ENCODE measurements at regions not wholly inside any gene's neighbourhood (a gene's known extent, or its start where the extent isn't known, plus 50 kb on each side); places are given as distances from the start of the nearest gene placed in this dataset.
"Not testable (repeated sequence)": the region's sequence is repeated elsewhere in the genome, so short reads cannot be mapped to it uniquely, and the experiment has no call there.

GRCh38 chrX:46185923-46186810 is 359.1 kb downstream of the ZNF674 start:
- Histone ChIP-seq H3K4me1 (ENCODE audit: control insufficient read depth in 1 of 2, insufficient read depth in 2 of 2, low read length in 2 of 2) (no peaks in the 10 kb centered on the region), H3K36me3 (ENCODE audit: control insufficient read depth in 1 of 2, insufficient read depth in 2 of 2, low read length in 2 of 2) (no peaks in the 10 kb centered on the region), H3K4me3 (ENCODE audit: low read depth in 1 of 2, low read length in 2 of 2) (no peak overlapping the region), H3K9ac (ENCODE audit: low read depth in 1 of 2, low read length in 2 of 2) (no peak overlapping the region), H3K9me3 (ENCODE audit: control insufficient read depth in 1 of 2, low read length in 2 of 2) (no peaks in the 10 kb centered on the region), H3K27me3 (ENCODE audit: control insufficient read depth in 1 of 2, insufficient read depth in 2 of 2, low read length in 2 of 2) (no peaks in the 10 kb centered on the region), H3K27ac (ENCODE audit: low read depth, low read length) (no peak overlapping the region)

- Histone ChIP-seq H3K27ac (ENCODE audit: low read depth, low read length) (no peak overlapping the region), H3K9ac (ENCODE audit: low read depth in 1 of 2, low read length in 2 of 2) (no peak overlapping the region), H3K4me1 (ENCODE audit: control insufficient read depth in 1 of 2, insufficient read depth in 2 of 2, low read length in 2 of 2) (peaks cover 0 to 6% of the 10 kb centered on the region in 2 donors), H3K9me3 (ENCODE audit: control insufficient read depth in 1 of 2, low read length in 2 of 2) (no peaks in the 10 kb centered on the region), H3K36me3 (ENCODE audit: control insufficient read depth in 1 of 2, insufficient read depth in 2 of 2, low read length in 2 of 2) (no peaks in the 10 kb centered on the region), H3K27me3 (ENCODE audit: control insufficient read depth in 1 of 2, insufficient read depth in 2 of 2, low read length in 2 of 2) (no peaks in the 10 kb centered on the region), H3K4me3 (ENCODE audit: low read depth in 1 of 2, low read length in 2 of 2) (no peak overlapping the region)
Measured at GRCh38 chrX:46184749-46185148, 360.5 kb downstream of the ZNF674 start.

- Histone ChIP-seq H3K36me3 (ENCODE audit: control insufficient read depth in 1 of 2, insufficient read depth in 2 of 2, low read length in 2 of 2) (no peaks in the 10 kb centered on the region), H3K27me3 (ENCODE audit: control insufficient read depth in 1 of 2, insufficient read depth in 2 of 2, low read length in 2 of 2) (no peaks in the 10 kb centered on the region), H3K4me1 (ENCODE audit: control insufficient read depth in 1 of 2, insufficient read depth in 2 of 2, low read length in 2 of 2) (peaks cover 0 to 6% of the 10 kb centered on the region in 2 donors), H3K27ac (ENCODE audit: low read depth, low read length) (no peak overlapping the region), H3K4me3 (ENCODE audit: low read depth in 1 of 2, low read length in 2 of 2) (no peak overlapping the region), H3K9ac (ENCODE audit: low read depth in 1 of 2, low read length in 2 of 2) (no peak overlapping the region), H3K9me3 (ENCODE audit: control insufficient read depth in 1 of 2, low read length in 2 of 2) (no peaks in the 10 kb centered on the region)
Measured at GRCh38 chrX:46180258-46180687, 364.9 kb downstream of the ZNF674 start.

- H3K4me3 ChIP-seq (ENCODE audit: low read depth in 1 of 2, low read length in 2 of 2) = no peak overlapping the region
- no peaks in the 10 kb centered on the region for H3K27me3 ChIP-seq (ENCODE audit: control insufficient read depth in 1 of 2, insufficient read depth in 2 of 2, low read length in 2 of 2)
- H3K9me3 ChIP-seq (ENCODE audit: control insufficient read depth in 1 of 2, low read length in 2 of 2) = no peaks in the 10 kb centered on the region
- H3K4me1 ChIP-seq (ENCODE audit: control insufficient read depth in 1 of 2, insufficient read depth in 2 of 2, low read length in 2 of 2) = peaks cover 0 to 6% of the 10 kb centered on the region in 2 donors
- H3K27ac ChIP-seq (ENCODE audit: low read depth, low read length) = no peak overlapping the region
- H3K9ac ChIP-seq (ENCODE audit: low read depth in 1 of 2, low read length in 2 of 2) = no peak overlapping the region
- no peaks in the 10 kb centered on the region for H3K36me3 ChIP-seq (ENCODE audit: control insufficient read depth in 1 of 2, insufficient read depth in 2 of 2, low read length in 2 of 2)
Measured at GRCh38 chrX:46179748-46180147, 365.5 kb downstream of the ZNF674 start.

GRCh38 chrX:46178763-46179162 is 366.5 kb downstream of the ZNF674 start:
- Histone ChIP-seq H3K9ac (ENCODE audit: low read depth in 1 of 2, low read length in 2 of 2) (no peak overlapping the region), H3K27ac (ENCODE audit: low read depth, low read length) (no peak overlapping the region), H3K4me3 (ENCODE audit: low read depth in 1 of 2, low read length in 2 of 2) (no peak overlapping the region), H3K4me1 (ENCODE audit: control insufficient read depth in 1 of 2, insufficient read depth in 2 of 2, low read length in 2 of 2) (peaks cover 0 to 6% of the 10 kb centered on the region in 2 donors), H3K36me3 (ENCODE audit: control insufficient read depth in 1 of 2, insufficient read depth in 2 of 2, low read length in 2 of 2) (no peaks in the 10 kb centered on the region), H3K9me3 (ENCODE audit: control insufficient read depth in 1 of 2, low read length in 2 of 2) (no peaks in the 10 kb centered on the region), H3K27me3 (ENCODE audit: control insufficient read depth in 1 of 2, insufficient read depth in 2 of 2, low read length in 2 of 2) (no peaks in the 10 kb centered on the region)

- no peaks in the 10 kb centered on the region for H3K9me3 ChIP-seq (ENCODE audit: control insufficient read depth in 1 of 2, low read length in 2 of 2)
- no peaks in the 10 kb centered on the region for H3K4me1 ChIP-seq (ENCODE audit: control insufficient read depth in 1 of 2, insufficient read depth in 2 of 2, low read length in 2 of 2)
- H3K9ac ChIP-seq (ENCODE audit: low read depth in 1 of 2, low read length in 2 of 2) = no peak overlapping the region
- no peaks in the 10 kb centered on the region for H3K36me3 ChIP-seq (ENCODE audit: control insufficient read depth in 1 of 2, insufficient read depth in 2 of 2, low read length in 2 of 2)
- H3K4me3 ChIP-seq (ENCODE audit: low read depth in 1 of 2, low read length in 2 of 2) = no peak overlapping the region
- no peak overlapping the region for H3K27ac ChIP-seq (ENCODE audit: low read depth, low read length)
- no peaks in the 10 kb centered on the region for H3K27me3 ChIP-seq (ENCODE audit: control insufficient read depth in 1 of 2, insufficient read depth in 2 of 2, low read length in 2 of 2)
Measured at GRCh38 chrX:46173159-46173558, 372.1 kb downstream of the ZNF674 start.

GRCh38 chrX:46171457-46171856 is 373.8 kb downstream of the ZNF674 start:
- not testable (repeated sequence) for H3K36me3 ChIP-seq (ENCODE audit: control insufficient read depth in 1 of 2, insufficient read depth in 2 of 2, low read length in 2 of 2); H3K27me3 ChIP-seq (ENCODE audit: control insufficient read depth in 1 of 2, insufficient read depth in 2 of 2, low read length in 2 of 2); H3K9me3 ChIP-seq (ENCODE audit: control insufficient read depth in 1 of 2, low read length in 2 of 2); H3K4me1 ChIP-seq (ENCODE audit: control insufficient read depth in 1 of 2, insufficient read depth in 2 of 2, low read length in 2 of 2); H3K27ac ChIP-seq (ENCODE audit: low read depth, low read length); H3K4me3 ChIP-seq (ENCODE audit: low read depth in 1 of 2, low read length in 2 of 2); H3K9ac ChIP-seq (ENCODE audit: low read depth in 1 of 2, low read length in 2 of 2)

GRCh38 chrX:46169808-46170207 is 375.4 kb downstream of the ZNF674 start:
- H3K9me3 ChIP-seq (ENCODE audit: control insufficient read depth in 1 of 2, low read length in 2 of 2) = no peaks in the 10 kb centered on the region
- H3K9ac ChIP-seq (ENCODE audit: low read depth in 1 of 2, low read length in 2 of 2) = no peak overlapping the region
- no peaks in the 10 kb centered on the region for H3K36me3 ChIP-seq (ENCODE audit: control insufficient read depth in 1 of 2, insufficient read depth in 2 of 2, low read length in 2 of 2)
- H3K4me3 ChIP-seq (ENCODE audit: low read depth in 1 of 2, low read length in 2 of 2) = no peak overlapping the region
- no peaks in the 10 kb centered on the region for H3K4me1 ChIP-seq (ENCODE audit: control insufficient read depth in 1 of 2, insufficient read depth in 2 of 2, low read length in 2 of 2)
- no peak overlapping the region for H3K27ac ChIP-seq (ENCODE audit: low read depth, low read length)
- no peaks in the 10 kb centered on the region for H3K27me3 ChIP-seq (ENCODE audit: control insufficient read depth in 1 of 2, insufficient read depth in 2 of 2, low read length in 2 of 2)

GRCh38 chrX:46168254-46168653 is 377.0 kb downstream of the ZNF674 start:
- Histone ChIP-seq H3K36me3 (ENCODE audit: control insufficient read depth in 1 of 2, insufficient read depth in 2 of 2, low read length in 2 of 2) (no peaks in the 10 kb centered on the region), H3K9me3 (ENCODE audit: control insufficient read depth in 1 of 2, low read length in 2 of 2) (no peaks in the 10 kb centered on the region), H3K4me1 (ENCODE audit: control insufficient read depth in 1 of 2, insufficient read depth in 2 of 2, low read length in 2 of 2) (no peaks in the 10 kb centered on the region), H3K4me3 (ENCODE audit: low read depth in 1 of 2, low read length in 2 of 2) (no peak overlapping the region), H3K27me3 (ENCODE audit: control insufficient read depth in 1 of 2, insufficient read depth in 2 of 2, low read length in 2 of 2) (no peaks in the 10 kb centered on the region), H3K27ac (ENCODE audit: low read depth, low read length) (no peak overlapping the region), H3K9ac (ENCODE audit: low read depth in 1 of 2, low read length in 2 of 2) (no peak overlapping the region)

GRCh38 chrX:46165866-46166265 is 379.4 kb downstream of the ZNF674 start:
- Histone ChIP-seq H3K27ac (ENCODE audit: low read depth, low read length) (no peak overlapping the region), H3K9ac (ENCODE audit: low read depth in 1 of 2, low read length in 2 of 2) (no peak overlapping the region), H3K4me1 (ENCODE audit: control insufficient read depth in 1 of 2, insufficient read depth in 2 of 2, low read length in 2 of 2) (no peaks in the 10 kb centered on the region), H3K4me3 (ENCODE audit: low read depth in 1 of 2, low read length in 2 of 2) (no peak overlapping the region), H3K9me3 (ENCODE audit: control insufficient read depth in 1 of 2, low read length in 2 of 2) (no peaks in the 10 kb centered on the region), H3K36me3 (ENCODE audit: control insufficient read depth in 1 of 2, insufficient read depth in 2 of 2, low read length in 2 of 2) (no peaks in the 10 kb centered on the region), H3K27me3 (ENCODE audit: control insufficient read depth in 1 of 2, insufficient read depth in 2 of 2, low read length in 2 of 2) (no peaks in the 10 kb centered on the region)
